ENCODE measurements at regions not wholly inside any gene's neighbourhood (a gene's known extent, or its start where the extent isn't known, plus 50 kb on each side); places are given as distances from the start of the nearest gene placed in this dataset.

DNA sequence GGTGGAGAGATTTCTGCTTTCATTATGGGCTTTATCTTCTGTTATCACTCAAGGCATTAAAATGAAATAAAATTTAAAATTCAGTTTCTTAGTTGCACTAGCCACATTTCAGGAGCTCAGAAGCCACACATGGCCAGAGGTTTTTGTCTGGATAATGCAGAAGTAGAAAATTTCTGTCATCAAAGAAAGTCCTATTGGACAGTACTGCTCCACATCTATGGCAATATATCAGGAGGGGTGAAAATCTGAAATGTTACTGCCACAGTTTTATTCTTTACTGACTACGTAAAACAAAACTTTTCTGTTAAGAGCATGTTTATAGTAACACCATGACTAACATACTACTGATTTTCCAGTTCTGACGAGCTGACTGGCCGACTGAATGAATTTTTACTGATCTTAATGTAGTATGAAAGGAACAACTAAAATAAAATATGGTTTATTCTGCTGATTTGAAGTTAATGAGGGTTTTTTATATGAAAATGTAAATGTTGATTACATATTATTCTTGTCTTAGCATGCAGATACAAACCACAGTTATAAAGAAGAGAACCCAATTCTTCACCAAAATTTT, 264.0 kb upstream of the HAND2 start:
- DNase-seq (ENCODE audit: low read depth, low spot score) = no peak
- TF ChIP-seq, protein P1, sequence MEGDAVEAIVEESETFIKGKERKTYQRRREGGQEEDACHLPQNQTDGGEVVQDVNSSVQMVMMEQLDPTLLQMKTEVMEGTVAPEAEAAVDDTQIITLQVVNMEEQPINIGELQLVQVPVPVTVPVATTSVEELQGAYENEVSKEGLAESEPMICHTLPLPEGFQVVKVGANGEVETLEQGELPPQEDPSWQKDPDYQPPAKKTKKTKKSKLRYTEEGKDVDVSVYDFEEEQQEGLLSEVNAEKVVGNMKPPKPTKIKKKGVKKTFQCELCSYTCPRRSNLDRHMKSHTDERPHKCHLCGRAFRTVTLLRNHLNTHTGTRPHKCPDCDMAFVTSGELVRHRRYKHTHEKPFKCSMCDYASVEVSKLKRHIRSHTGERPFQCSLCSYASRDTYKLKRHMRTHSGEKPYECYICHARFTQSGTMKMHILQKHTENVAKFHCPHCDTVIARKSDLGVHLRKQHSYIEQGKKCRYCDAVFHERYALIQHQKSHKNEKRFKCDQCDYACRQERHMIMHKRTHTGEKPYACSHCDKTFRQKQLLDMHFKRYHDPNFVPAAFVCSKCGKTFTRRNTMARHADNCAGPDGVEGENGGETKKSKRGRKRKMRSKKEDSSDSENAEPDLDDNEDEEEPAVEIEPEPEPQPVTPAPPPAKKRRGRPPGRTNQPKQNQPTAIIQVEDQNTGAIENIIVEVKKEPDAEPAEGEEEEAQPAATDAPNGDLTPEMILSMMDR (IDR thresholded peaks at IDR 0.05; ENCODE audit: insufficient read depth, low read length, missing control alignments) = no peak
- H3K4me3 ChIP-seq (ENCODE audit: low read depth, low read length) = no peak overlapping the region
- POLR2A ChIA-PET = no interaction called here
- CTCF ChIA-PET = no interaction called here

DNA sequence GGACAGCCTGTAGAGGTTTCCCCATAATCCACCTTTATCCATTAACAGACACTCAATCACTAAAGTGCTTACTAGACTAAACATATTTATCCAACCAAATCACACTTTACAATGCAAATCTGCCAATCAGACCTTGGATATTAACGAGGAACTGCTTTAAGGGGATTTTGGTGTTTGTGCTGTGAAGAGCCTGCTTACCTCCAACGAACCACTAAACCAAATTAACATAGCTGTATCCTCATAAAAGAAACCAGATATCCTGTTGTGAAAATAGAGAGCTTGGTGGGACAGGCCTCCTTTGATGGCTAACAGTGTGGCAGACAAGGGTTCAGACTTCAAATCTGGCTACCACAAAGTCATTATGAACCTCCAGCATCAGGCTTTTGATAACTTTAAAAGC, 252.6 kb upstream of the HAND2 start:
- POLR2A ChIA-PET = no interaction called here
- CTCF ChIA-PET = no interaction called here
- TF ChIP-seq, protein P1 (IDR thresholded peaks at IDR 0.05; ENCODE audit: insufficient read depth, low read length, missing control alignments) = no peak
- DNase-seq (ENCODE audit: low read depth, low spot score) = no peak
- H3K4me3 ChIP-seq (ENCODE audit: low read depth, low read length) = no peak overlapping the region

DNA sequence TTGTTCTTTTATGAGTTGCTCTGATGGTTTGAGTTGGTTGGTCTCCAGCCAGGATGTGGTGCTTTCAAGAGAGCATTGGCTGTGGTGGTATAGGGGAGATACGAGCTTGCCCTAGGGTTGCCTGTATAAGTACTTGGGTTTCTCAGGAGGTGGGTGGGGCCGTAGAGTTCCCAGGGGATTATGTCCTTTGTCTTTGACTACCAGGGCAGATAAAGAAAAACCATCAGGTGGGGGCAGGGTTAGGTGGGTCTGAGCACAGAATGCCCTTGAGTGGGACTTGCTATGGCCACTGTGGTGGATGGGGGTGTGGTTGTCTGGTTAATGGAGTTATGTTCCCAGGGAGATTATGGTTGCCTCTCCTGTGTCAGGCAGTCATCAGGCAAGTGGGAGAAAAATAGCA, 247.9 kb upstream of the HAND2 start:
- TF ChIP-seq, protein P1 (IDR thresholded peaks at IDR 0.05; ENCODE audit: insufficient read depth, low read length, missing control alignments) = no peak
- CTCF ChIA-PET = interaction anchor here (1.3 kb wide), 1 partner anchor 30 kb away, joined by 3 read pairs; no protein-coding TSS in a partner anchor
- POLR2A ChIA-PET = no interaction called here
- no peak overlapping the region for H3K4me3 ChIP-seq (ENCODE audit: low read depth, low read length)
- no peak for DNase-seq (ENCODE audit: low read depth, low spot score)

DNA sequence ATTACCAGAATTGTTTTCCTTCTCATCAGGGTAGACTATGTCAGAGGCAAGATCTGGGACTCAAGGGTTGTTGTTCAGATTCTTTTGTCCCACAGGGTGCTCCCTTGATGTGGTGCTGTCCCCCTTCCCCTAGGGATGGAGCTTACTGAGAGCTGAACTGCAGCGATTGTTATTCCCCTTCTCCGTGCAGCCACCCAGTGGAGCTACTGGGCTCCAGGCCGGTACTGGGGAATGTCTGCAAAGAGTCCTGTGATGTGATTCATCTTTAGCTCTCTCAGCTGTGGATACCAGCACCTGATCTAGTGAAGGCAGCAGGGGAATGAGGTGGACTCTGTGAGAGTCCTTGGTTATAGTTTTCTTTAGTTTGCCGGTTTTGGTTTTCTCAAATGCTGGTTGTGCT, 247.4 kb upstream of the HAND2 start:
- no peak overlapping the region for H3K4me3 ChIP-seq (ENCODE audit: low read depth, low read length)
- POLR2A ChIA-PET = no interaction called here
- CTCF ChIA-PET = interaction anchor here (1.3 kb wide), 1 partner anchor 29 kb away, joined by 3 read pairs; no protein-coding TSS in a partner anchor
- DNase-seq (ENCODE audit: low read depth, low spot score) = no peak
- TF ChIP-seq, protein P1 (IDR thresholded peaks at IDR 0.05; ENCODE audit: insufficient read depth, low read length, missing control alignments) = no peak

DNA sequence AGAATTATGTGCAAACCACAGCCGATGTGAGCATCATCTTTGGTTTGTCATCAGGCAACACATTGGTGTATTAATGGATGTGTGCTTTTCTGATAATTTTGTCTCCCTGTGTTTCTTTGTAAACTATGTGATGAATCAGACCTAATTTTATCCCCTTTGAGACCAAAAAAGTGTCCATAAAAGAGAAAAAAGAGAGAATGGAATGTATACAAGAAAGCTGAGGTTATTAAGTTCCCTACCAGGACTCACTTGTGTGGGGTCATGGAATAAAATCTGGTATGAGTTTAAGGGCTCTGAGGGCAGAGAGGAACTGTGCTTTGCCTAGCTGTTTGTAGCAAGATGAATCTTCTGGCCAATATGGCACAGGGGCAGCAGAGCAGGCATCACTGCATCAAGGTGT, 239.5 kb upstream of the HAND2 start:
- TF ChIP-seq, protein P1 (IDR thresholded peaks at IDR 0.05; ENCODE audit: insufficient read depth, low read length, missing control alignments) = no peak
- no peak for DNase-seq (ENCODE audit: low read depth, low spot score)
- no peak overlapping the region for H3K4me3 ChIP-seq (ENCODE audit: low read depth, low read length)
- POLR2A ChIA-PET = no interaction called here
- CTCF ChIA-PET = no interaction called here

DNA sequence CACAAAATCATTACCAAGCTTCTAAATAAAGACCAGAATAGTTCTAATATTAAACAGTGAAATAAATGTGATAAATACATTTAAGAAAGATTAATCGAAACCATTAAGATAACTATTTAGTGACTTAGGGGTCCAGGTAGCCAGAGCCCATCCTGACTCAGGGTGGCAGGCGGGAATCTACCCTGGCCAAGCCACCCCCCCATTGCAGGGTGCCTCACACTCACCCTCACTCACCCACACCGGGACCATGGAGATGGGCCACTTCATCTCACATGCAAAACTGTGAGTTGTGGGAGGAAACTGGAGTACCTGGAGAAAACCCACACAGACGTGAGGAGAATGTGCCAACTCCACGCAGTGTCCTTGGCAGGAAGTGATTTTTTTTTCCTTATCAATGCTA, 237.6 kb upstream of the HAND2 start:
- CTCF ChIA-PET = no interaction called here
- TF ChIP-seq, protein P1 (IDR thresholded peaks at IDR 0.05; ENCODE audit: insufficient read depth, low read length, missing control alignments) = no peak
- DNase-seq (ENCODE audit: low read depth, low spot score) = no peak
- no peak overlapping the region for H3K4me3 ChIP-seq (ENCODE audit: low read depth, low read length)
- POLR2A ChIA-PET = no interaction called here

Measured in AG04449 (cell line).